HT-29 (cell line): ENCODE measurements at regions not wholly inside any gene's neighbourhood (a gene's known extent, or its start where the extent isn't known, plus 50 kb on each side); places are given as distances from the start of the nearest gene placed in this dataset.
A peak's percentile ranks its signal among the peaks of the same experiment; 100 is the strongest.

Experiments used
- DNase-seq: peaks from one replicate; pipeline ENCODE4 v3.0.0-alpha.2; 2015; ENCODE audit warnings: low spot score

- DNase-seq: no peak
Measured at GRCh38 chr4:123807866-123808265, 411.3 kb downstream of the SPRY1 start.

GRCh38 chr4:123809864-123810263 lies 413.3 kb downstream of the SPRY1 start:
- no peak for DNase-seq

- no peak for DNase-seq
Measured at GRCh38 chr4:123812066-123812390, 415.4 kb downstream of the SPRY1 start.

GRCh38 chr4:123813901-123814300 lies 417.3 kb downstream of the SPRY1 start:
- no peak for DNase-seq

- DNase-seq: no peak
Measured at GRCh38 chr4:123816462-123816861, 419.9 kb downstream of the SPRY1 start.

- no peak for DNase-seq
Measured at GRCh38 chr4:123817025-123817688, 420.6 kb downstream of the SPRY1 start.

- peak; percentile 46 for DNase-seq
Measured at GRCh38 chr4:123819362-123820035, 422.9 kb downstream of the SPRY1 start.

GRCh38 chr4:123821861-123822260 lies 425.3 kb downstream of the SPRY1 start:
- DNase-seq: peak; percentile 55

GRCh38 chr4:123822353-123822752 lies 425.8 kb downstream of the SPRY1 start:
- no peak for DNase-seq

GRCh38 chr4:123823244-123823643 lies 426.6 kb downstream of the SPRY1 start:
- no peak for DNase-seq

GRCh38 chr4:123824524-123824923 lies 427.9 kb downstream of the SPRY1 start:
- no peak for DNase-seq

- DNase-seq: no peak
Measured at GRCh38 chr4:123825596-123826291, 429.1 kb downstream of the SPRY1 start.

GRCh38 chr4:123826896-123827295 lies 430.3 kb downstream of the SPRY1 start:
- no peak for DNase-seq

- DNase-seq: no peak
Measured at GRCh38 chr4:123827511-123827910, 430.9 kb downstream of the SPRY1 start.

GRCh38 chr4:123830930-123831329 lies 434.3 kb downstream of the SPRY1 start:
- DNase-seq: no peak

GRCh38 chr4:123832173-123833026 lies 435.8 kb downstream of the SPRY1 start:
- no peak for DNase-seq

- DNase-seq: no peak
Measured at GRCh38 chr4:123833171-123833643, 436.6 kb downstream of the SPRY1 start.

- DNase-seq: no peak
Measured at GRCh38 chr4:123835831-123836590, 439.4 kb downstream of the SPRY1 start.

GRCh38 chr4:123836851-123837595 lies 440.4 kb downstream of the SPRY1 start:
- no peak for DNase-seq

GRCh38 chr4:123838474-123838873 lies 441.9 kb downstream of the SPRY1 start:
- no peak for DNase-seq
